ENCODE measurements at regions not wholly inside any gene's neighbourhood (a gene's known extent, or its start where the extent isn't known, plus 50 kb on each side); places are given as distances from the start of the nearest gene placed in this dataset.

GRCh38 chr10:4492202-4492601, 333.8 kb upstream of the AKR1E2 start:
- DNase-seq (ENCODE audit: low spot score) = no peak

DNA sequence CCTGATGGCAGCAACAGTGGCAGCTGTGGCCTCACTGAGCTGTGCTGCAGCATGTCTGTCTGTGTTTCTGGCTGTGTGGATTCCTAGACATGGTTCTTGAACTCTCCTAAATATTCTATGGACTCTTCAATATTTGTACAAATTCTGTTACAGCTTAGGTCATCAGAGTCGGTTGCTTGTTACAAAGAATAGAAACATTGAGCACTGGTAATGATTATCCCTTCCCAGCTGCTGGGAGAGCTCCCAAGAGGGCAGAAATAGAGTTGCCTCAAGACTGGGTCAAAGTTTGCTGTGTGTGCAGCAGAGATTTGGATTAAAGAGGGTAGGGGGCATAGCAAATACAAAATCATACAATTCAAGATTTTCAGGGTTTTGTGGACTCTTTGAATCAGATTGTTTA, 337.1 kb upstream of the AKR1E2 start:
- DNase-seq (ENCODE audit: low spot score) = no peak

- DNase-seq (ENCODE audit: low spot score) = no peak
These were observed 340.4 kb upstream of the AKR1E2 start for GRCh38 chr10:4485636-4486035.

- no peak for DNase-seq (ENCODE audit: low spot score)
These were observed 342.2 kb upstream of the AKR1E2 start for GRCh38 chr10:4483811-4484210.

DNA sequence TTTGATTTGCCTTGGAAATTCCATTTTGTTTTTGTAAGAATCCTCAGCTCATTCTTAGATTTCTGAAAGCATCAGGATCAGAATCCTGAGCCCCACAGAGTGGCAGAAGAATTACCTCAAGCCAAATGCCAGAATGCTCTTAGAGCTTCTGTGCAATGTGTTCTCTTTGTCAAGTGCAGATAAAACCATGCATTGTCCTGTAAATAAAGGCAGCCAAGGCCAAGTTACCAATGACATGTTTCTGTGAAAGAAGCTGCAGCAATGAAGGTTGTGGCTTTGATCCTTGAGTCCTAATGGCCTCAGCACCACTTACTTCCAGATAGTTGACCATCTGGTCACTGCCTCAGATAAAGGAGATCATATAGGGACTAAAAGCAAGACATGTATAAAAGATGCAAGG, 343.3 kb upstream of the AKR1E2 start:
- no peak for DNase-seq (ENCODE audit: low spot score)

DNA sequence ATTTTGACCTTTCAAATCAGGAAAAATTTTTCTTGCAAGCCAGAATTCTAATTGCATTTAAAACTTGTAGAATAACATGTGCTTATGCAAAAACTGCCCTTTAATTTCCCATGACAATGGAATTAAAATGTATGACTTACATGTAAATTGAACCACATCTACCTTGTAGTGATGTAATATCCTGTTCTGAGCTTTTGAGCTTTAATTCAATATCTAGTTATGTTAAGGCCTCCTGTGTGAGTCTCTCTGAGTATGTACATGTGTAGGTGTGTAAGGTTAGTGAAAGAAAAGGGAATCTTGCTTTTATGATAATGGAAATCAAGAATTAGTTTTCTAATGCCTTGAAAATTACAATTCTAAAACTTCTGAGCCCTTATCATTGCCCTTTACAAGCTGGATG, 344.8 kb upstream of the AKR1E2 start:
- no peak for DNase-seq (ENCODE audit: low spot score)

DNA sequence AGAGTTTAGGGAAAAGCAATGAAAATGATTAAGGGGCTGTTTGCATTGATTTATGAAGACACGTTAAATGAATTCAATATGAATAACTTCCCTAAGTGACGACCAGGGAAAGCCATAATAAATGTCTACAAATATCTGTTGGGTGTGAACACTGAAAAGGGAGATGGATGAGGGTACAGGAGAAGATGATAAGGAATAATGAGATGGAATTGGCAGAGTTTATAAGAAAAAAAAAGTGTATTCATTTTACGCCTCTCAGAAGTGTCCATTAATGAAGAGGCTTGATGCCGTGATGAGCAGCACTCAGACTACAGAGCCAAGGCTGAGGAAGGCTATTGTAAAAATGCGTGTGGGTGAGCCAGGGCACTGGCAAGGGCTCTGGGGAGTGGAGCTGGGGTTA, 346.7 kb upstream of the AKR1E2 start:
- no peak for DNase-seq (ENCODE audit: low spot score)

- no peak for DNase-seq (ENCODE audit: low spot score)
These were observed 348.3 kb upstream of the AKR1E2 start for GRCh38 chr10:4477664-4478063.

DNA sequence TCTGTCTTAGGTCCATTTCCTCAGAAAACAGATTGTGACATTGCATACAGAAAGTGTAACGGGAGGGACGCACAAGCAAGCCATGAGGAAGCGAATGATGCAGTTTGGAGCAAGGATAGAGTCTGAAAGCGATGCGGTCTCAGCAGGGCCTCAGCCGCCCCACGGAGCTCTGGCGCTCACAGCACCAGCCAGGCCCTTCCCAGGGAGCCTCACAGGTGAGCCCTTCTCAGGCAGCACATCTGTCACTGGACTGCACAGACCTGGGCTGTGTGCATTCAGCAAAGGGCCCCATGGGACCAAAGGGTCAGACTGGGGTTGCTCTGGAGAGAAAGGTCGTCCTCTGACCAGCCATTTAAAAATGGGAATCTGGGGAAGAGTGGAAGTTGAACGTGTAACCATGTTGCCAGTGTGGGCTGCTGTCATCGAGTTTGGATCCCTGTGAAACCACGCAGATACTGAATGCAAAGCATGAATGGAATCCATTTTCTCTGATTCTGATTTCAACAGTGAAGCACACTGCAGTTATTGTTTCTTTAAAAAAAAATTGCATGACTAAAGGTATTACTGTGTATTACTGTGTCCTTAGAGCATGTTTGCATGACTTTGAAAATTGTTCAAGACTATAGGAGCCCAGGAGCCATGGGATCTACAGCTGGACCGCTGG, 350.0 kb upstream of the AKR1E2 start:
- no peak for DNase-seq (ENCODE audit: low spot score)

- peak; percentile 23 for DNase-seq (ENCODE audit: low spot score)
These were observed 351.2 kb upstream of the AKR1E2 start for GRCh38 chr10:4474829-4475228.

DNA sequence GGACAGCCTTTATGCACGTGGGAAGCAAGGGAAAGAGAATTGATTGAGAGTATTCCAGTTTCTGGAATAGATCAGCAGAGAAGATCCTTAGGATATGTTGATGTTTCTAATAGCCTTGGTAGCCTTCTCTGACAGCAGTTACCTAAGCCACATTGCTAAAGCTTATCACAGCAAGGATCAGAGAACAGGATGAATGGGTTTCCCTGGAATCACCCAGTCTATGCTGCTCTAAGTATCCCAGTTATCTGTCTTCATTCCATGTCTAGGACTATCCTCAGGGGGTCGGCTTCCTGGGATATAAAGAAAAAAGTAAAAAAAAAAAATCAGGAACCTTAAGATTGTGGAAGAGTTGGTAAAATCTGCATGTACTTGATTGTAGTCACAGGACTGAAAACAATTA, 352.0 kb upstream of the AKR1E2 start:
- no peak for DNase-seq (ENCODE audit: low spot score)

DNA sequence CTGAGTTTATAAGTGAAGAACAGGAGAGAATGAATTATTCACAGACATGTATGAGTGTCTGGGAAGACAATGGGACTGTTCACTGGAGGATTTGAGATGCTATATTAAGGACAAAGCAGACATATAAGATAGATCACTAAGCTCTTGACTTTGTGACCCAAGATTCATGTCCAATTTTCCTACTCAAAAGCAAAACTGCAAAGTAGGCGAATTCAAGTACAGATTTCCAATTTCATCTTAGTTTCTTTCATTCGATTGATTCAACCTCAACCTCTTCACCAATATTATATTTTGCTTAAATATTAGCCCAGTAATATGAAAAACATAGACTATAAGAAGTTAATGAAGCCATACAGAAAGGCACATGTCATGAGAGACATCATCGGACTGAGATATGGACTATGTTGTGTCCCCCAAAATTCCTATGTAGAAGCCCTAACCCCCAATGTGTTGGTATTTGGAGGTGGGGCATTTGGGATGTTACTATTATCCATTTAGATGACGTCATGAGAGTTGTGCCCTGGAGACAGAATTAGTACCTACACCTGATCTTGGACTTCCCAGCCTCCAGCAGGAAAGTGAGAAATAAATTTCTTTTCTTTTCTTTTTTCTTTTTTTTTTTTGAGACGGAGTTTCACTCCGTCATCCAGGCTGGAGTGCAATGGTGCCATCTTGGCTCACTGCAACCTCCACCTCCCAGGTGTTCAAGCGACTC, 353.7 kb upstream of the AKR1E2 start:
- no peak for DNase-seq (ENCODE audit: low spot score)

GRCh38 chr10:4470231-4470835, 355.7 kb upstream of the AKR1E2 start:
- no peak for DNase-seq (ENCODE audit: low spot score)

DNA sequence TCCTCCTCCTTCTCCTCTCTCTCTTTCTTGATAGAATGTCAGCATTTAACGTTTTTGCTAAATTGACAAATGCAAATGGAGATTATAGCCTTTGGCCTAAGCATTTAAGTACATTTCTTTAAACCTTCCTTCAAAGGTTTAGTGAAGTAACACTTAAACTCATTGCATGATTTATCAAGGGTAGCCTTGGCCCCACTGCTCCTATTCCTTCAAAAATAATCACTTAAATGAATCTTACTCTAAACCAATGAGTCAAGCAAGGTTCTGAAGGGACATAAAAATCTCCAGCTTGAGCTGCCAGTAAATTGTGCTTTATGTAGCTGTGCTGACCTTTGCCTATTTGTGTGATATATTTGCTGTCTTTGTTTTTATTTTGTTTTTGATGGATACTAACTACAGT, 358.5 kb upstream of the AKR1E2 start:
- DNase-seq (ENCODE audit: low spot score) = no peak

GRCh38 chr10:4460267-4460666, 365.7 kb upstream of the AKR1E2 start:
- DNase-seq (ENCODE audit: low spot score) = no peak

DNA sequence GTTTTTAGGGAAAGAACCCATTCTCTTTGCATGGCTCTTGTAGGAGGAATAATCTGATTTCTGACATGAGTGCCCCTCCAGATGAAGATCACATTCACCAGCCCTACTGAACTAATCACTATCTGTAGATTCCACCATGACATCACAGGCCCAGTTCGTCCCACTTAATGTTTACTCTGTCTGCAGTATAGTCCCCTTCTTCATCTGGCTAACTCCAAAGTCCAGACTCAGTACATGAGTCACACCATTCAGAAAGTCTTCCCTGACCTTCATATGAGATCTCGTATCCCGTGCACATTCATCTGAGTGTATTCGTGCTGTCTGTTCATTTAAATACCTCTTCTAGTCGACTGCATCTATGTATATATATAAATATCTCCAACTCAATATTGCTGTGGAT, 366.5 kb upstream of the AKR1E2 start:
- peak; percentile 39 for DNase-seq (ENCODE audit: low spot score)

GRCh38 chr10:4457597-4457996, 368.4 kb upstream of the AKR1E2 start:
- DNase-seq (ENCODE audit: low spot score) = no peak

DNA sequence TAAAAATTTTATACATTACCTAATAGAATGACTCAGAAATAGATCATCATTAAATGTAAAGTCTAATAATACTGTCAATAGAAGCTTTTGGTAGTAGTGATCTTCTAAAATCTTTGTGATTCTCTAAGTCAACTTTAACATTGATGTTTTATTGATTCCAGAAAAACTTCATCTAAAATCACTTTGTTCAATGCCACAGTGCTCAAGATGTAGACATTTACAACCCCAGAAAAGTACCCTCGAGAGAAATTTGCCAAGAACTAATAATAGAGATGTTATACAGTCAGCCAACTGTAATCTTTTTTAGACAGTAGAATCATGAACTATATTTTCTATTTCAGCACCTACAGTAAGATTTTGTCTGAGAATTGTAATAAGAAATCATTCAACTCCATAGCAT, 369.2 kb upstream of the AKR1E2 start:
- no peak for DNase-seq (ENCODE audit: low spot score)

- DNase-seq (ENCODE audit: low spot score) = no peak
These were observed 369.7 kb upstream of the AKR1E2 start for GRCh38 chr10:4456279-4456678.

GRCh38 chr10:4453950-4454349, 372.1 kb upstream of the AKR1E2 start:
- DNase-seq (ENCODE audit: low spot score) = no peak

DNA sequence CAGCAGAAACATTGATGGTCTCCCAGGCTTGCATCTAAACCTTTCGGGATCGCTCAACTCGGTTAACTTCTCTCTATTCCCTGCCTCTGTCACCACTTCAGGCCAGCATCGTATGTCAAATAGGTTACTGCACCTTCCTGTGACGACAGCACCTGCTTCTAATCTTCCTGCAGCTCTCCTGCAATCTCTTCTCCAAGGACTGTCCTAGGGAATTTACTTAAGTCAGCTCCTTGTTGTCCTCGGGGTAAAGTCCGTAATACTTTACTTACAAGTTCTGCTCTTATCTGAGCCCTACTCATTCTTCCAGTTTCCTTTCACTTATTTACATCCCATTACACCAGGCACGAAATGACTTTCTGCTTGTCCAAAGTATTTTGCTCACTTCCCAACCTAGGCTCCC, 372.7 kb upstream of the AKR1E2 start:
- DNase-seq (ENCODE audit: low spot score) = no peak

DNA sequence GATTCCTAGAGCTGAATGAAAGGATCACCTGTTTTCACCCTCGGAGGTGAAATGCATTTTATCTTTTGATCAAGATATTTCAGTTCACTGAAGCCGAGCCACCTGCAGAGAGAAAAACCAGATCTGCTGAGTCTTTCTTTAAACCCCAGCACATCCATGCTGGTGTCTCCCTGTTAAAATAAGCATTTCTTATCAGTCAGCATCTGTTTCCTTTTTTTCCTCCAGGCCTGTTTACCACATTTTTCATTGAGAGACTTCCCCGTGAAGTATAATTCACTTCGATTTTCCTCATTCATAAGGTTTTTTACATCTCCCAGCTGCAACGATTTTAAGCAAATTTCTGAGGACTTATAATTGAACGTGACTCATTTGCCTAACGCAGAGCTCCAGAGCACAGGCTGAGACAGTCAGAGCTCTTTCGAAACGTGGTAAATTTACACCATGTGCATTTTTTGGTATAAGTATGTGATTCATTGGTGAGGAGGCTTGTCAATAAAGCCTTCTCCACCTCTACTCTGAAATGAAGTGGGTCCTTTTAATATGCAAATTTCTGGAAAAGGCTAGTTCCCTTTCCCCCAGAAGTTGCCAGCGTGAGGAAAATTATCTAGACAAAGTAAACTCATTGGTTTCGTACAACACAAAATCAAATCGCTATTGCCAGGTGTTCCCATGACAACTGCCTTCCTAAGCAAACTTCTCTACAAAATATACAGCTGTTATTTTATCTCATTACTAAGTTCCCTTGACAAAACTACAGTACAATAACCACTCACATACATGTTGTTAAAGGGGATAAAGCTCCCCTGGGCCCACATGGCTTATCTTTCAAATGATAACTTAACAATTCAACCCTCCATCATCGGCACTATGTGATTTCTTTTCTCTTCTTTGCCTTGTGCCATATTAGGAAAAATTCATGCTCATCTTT, 374.8 kb upstream of the AKR1E2 start:
- no peak for DNase-seq (ENCODE audit: low spot score)
